22Rv1 (cell line): ENCODE measurements at regions not wholly inside any gene's neighbourhood (a gene's known extent, or its start where the extent isn't known, plus 50 kb on each side); places are given as distances from the start of the nearest gene placed in this dataset.

Source experiments
- H3K27ac ChIP-seq: fragments of 450-650 bp; 2 replicates; pipeline ENCODE4 v1.5.1; 2017
- ZFX ChIP-seq: fragments of 450-650 bp; IDR thresholded peaks from 2 replicates; pipeline ENCODE4 v1.6.1; 2017; ENCODE audit warnings: antibody characterized with exemption, borderline replicate concordance
- TF ChIP-seq, protein P1 (sequence below): fragments of 450-650 bp; IDR thresholded peaks from 2 replicates; pipeline ENCODE4 v1.5.1; 2017; ENCODE audit warnings: mild to moderate bottlenecking

GRCh38 chr2:147631294-147631693 lies 213.5 kb upstream of the ACVR2A start:
- H3K27ac ChIP-seq: no peak overlapping the region
- TF ChIP-seq, protein P1, sequence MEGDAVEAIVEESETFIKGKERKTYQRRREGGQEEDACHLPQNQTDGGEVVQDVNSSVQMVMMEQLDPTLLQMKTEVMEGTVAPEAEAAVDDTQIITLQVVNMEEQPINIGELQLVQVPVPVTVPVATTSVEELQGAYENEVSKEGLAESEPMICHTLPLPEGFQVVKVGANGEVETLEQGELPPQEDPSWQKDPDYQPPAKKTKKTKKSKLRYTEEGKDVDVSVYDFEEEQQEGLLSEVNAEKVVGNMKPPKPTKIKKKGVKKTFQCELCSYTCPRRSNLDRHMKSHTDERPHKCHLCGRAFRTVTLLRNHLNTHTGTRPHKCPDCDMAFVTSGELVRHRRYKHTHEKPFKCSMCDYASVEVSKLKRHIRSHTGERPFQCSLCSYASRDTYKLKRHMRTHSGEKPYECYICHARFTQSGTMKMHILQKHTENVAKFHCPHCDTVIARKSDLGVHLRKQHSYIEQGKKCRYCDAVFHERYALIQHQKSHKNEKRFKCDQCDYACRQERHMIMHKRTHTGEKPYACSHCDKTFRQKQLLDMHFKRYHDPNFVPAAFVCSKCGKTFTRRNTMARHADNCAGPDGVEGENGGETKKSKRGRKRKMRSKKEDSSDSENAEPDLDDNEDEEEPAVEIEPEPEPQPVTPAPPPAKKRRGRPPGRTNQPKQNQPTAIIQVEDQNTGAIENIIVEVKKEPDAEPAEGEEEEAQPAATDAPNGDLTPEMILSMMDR: no peak
- no peak for TF ChIP-seq ZFX

DNA sequence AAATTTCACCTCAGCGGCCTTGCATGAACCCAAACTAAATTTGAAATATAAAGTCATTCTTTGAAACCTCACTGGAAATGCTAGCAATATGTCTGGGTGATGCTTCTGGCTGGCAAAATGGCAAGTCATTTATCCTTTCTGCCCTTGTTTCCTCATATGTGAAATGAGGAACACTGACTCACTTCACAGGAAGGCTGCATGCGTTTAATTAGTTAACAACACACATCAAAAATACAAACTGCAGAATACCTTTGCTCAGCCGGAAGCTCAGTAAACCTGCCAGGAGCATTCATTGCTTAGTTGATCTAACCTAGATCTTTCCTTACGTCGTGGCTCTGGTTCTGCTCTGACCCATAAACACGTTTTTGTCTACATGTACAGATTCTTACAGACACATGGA lies 214.2 kb upstream of the ACVR2A start:
- no peak for TF ChIP-seq ZFX
- TF ChIP-seq, protein P1: no peak
- H3K27ac ChIP-seq: no peak overlapping the region

GRCh38 chr2:147628971-147629421 lies 215.8 kb upstream of the ACVR2A start:
- TF ChIP-seq, protein P1: no peak
- TF ChIP-seq ZFX: no peak
- no peak overlapping the region for H3K27ac ChIP-seq

- no peak for TF ChIP-seq ZFX
- TF ChIP-seq, protein P1: no peak
- no peak overlapping the region for H3K27ac ChIP-seq
Observed at GRCh38 chr2:147623328-147623727, 221.5 kb upstream of the ACVR2A start.

DNA sequence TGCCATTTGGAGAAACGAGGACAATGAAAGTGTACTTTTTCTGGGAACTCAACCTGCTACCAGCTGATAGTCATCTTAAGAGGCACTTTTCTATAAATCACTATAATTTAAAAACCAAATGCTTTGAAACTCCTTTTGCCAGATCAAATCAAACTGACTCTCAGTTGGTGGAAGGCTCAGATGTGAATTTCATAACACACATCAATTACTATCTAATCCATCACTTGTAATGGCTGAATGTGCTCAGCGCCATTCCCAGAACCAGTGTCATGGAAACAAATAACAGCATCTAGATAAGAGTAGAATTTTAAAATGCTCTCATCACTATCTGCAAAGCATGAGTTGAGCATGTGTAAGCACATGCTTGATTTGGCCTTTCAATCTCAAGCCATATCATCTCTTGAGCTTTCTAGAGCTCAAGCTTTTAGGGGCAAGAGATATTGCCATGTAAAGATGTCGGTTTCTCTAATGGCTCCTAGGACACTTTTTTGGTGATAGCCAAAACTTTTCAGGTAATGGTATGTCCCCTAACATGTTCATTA lies 223.1 kb upstream of the ACVR2A start:
- no peak overlapping the region for H3K27ac ChIP-seq
- TF ChIP-seq ZFX: no peak
- TF ChIP-seq, protein P1: no peak

- H3K27ac ChIP-seq: no peak overlapping the region
Observed at GRCh38 chr2:147619808-147620207, 225.0 kb upstream of the ACVR2A start.

DNA sequence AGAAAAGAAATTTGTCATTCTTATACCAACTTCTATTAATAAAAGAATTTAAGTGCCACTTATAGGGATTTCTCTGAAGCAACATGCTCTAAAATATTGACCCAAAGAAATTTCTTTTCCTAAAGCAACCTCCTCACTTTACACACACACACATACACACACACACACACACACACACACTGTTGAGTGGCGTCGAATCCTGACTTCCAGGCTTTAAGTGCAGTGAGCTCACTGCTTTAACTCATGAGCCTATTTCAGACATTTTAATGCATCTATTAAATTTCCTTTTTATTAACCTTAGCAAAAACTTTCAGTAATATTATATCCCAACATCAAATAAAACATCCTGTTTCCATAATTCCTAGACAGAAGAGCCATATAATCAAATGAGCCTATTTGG lies 229.1 kb upstream of the ACVR2A start:
- TF ChIP-seq ZFX: no peak
- TF ChIP-seq, protein P1: no peak
- no peak overlapping the region for H3K27ac ChIP-seq

More at GRCh38 chr2:147619808-147620207, 225.0 kb upstream of the ACVR2A start:
- no peak for TF ChIP-seq ZFX
- TF ChIP-seq, protein P1: no peak
